ENCODE measurements at regions not wholly inside any gene's neighbourhood (a gene's known extent, or its start where the extent isn't known, plus 50 kb on each side); places are given as distances from the start of the nearest gene placed in this dataset.

- no peaks in the 10 kb centered on the region for H3K9me3 ChIP-seq (ENCODE audit: low read length)
- H3K27ac ChIP-seq (ENCODE audit: low read depth, low read length): no peak overlapping the region
- H3K27me3 ChIP-seq (ENCODE audit: control insufficient read depth in 1 of 2, insufficient read depth in 2 of 2, low read length in 2 of 2): no peaks in the 10 kb centered on the region
- H3K4me1 ChIP-seq (ENCODE audit: insufficient read depth, low read length): no peaks in the 10 kb centered on the region
- no peak overlapping the region for H3K9ac ChIP-seq (ENCODE audit: low read length)
- no peak overlapping the region for H3K4me3 ChIP-seq (ENCODE audit: low read depth in 1 of 2, low read length in 2 of 2)
- no peaks in the 10 kb centered on the region for H3K36me3 ChIP-seq (ENCODE audit: insufficient read depth, low read length)
Observed at GRCh38 chr7:124489925-124490324, 275.7 kb downstream of the GPR37 start.

- H3K27me3 ChIP-seq (ENCODE audit: control insufficient read depth in 1 of 2, insufficient read depth in 2 of 2, low read length in 2 of 2): no peaks in the 10 kb centered on the region
- no peaks in the 10 kb centered on the region for H3K9me3 ChIP-seq (ENCODE audit: low read length)
- H3K36me3 ChIP-seq (ENCODE audit: insufficient read depth, low read length): no peaks in the 10 kb centered on the region
- no peak overlapping the region for H3K4me3 ChIP-seq (ENCODE audit: low read depth in 1 of 2, low read length in 2 of 2)
- no peaks in the 10 kb centered on the region for H3K4me1 ChIP-seq (ENCODE audit: insufficient read depth, low read length)
- H3K27ac ChIP-seq (ENCODE audit: low read depth, low read length): no peak overlapping the region
- no peak overlapping the region for H3K9ac ChIP-seq (ENCODE audit: low read length)
Observed at GRCh38 chr7:124489082-124489819, 276.3 kb downstream of the GPR37 start.

GRCh38 chr7:124482229-124482628 is 283.4 kb downstream of the GPR37 start:
- Histone ChIP-seq H3K4me1 (ENCODE audit: insufficient read depth, low read length) (no peaks in the 10 kb centered on the region), H3K9me3 (ENCODE audit: low read length) (no peaks in the 10 kb centered on the region), H3K9ac (ENCODE audit: low read length) (no peak overlapping the region), H3K4me3 (ENCODE audit: low read depth in 1 of 2, low read length in 2 of 2) (no peak overlapping the region), H3K36me3 (ENCODE audit: insufficient read depth, low read length) (no peaks in the 10 kb centered on the region), H3K27me3 (ENCODE audit: control insufficient read depth in 1 of 2, insufficient read depth in 2 of 2, low read length in 2 of 2) (no peaks in the 10 kb centered on the region), H3K27ac (ENCODE audit: low read depth, low read length) (no peak overlapping the region)

- H3K27ac ChIP-seq (ENCODE audit: low read depth, low read length): no peak overlapping the region
- no peaks in the 10 kb centered on the region for H3K27me3 ChIP-seq (ENCODE audit: control insufficient read depth in 1 of 2, insufficient read depth in 2 of 2, low read length in 2 of 2)
- no peaks in the 10 kb centered on the region for H3K36me3 ChIP-seq (ENCODE audit: insufficient read depth, low read length)
- no peak overlapping the region for H3K9ac ChIP-seq (ENCODE audit: low read length)
- H3K4me1 ChIP-seq (ENCODE audit: insufficient read depth, low read length): no peaks in the 10 kb centered on the region
- H3K4me3 ChIP-seq (ENCODE audit: low read depth in 1 of 2, low read length in 2 of 2): no peak overlapping the region
- no peaks in the 10 kb centered on the region for H3K9me3 ChIP-seq (ENCODE audit: low read length)
Observed at GRCh38 chr7:124480821-124481290, 284.7 kb downstream of the GPR37 start.

GRCh38 chr7:124480036-124480820 is 285.4 kb downstream of the GPR37 start:
- Histone ChIP-seq H3K27ac (ENCODE audit: low read depth, low read length) (no peak overlapping the region), H3K36me3 (ENCODE audit: insufficient read depth, low read length) (no peaks in the 10 kb centered on the region), H3K27me3 (ENCODE audit: control insufficient read depth in 1 of 2, insufficient read depth in 2 of 2, low read length in 2 of 2) (no peaks in the 10 kb centered on the region), H3K4me1 (ENCODE audit: insufficient read depth, low read length) (no peaks in the 10 kb centered on the region), H3K9ac (ENCODE audit: low read length) (no peak overlapping the region), H3K9me3 (ENCODE audit: low read length) (no peaks in the 10 kb centered on the region), H3K4me3 (ENCODE audit: low read depth in 1 of 2, low read length in 2 of 2) (no peak overlapping the region)

- Histone ChIP-seq H3K4me3 (ENCODE audit: low read depth in 1 of 2, low read length in 2 of 2) (no peak overlapping the region), H3K9ac (ENCODE audit: low read length) (no peak overlapping the region), H3K27me3 (ENCODE audit: control insufficient read depth in 1 of 2, insufficient read depth in 2 of 2, low read length in 2 of 2) (no peaks in the 10 kb centered on the region), H3K9me3 (ENCODE audit: low read length) (no peaks in the 10 kb centered on the region), H3K4me1 (ENCODE audit: insufficient read depth, low read length) (no peaks in the 10 kb centered on the region), H3K27ac (ENCODE audit: low read depth, low read length) (no peak overlapping the region), H3K36me3 (ENCODE audit: insufficient read depth, low read length) (no peaks in the 10 kb centered on the region)
Observed at GRCh38 chr7:124462249-124462648, 303.3 kb downstream of the GPR37 start.

GRCh38 chr7:124460555-124460954 is 305.0 kb downstream of the GPR37 start:
- no peaks in the 10 kb centered on the region for H3K36me3 ChIP-seq (ENCODE audit: insufficient read depth, low read length)

GRCh38 chr7:124460056-124460450 is 305.5 kb downstream of the GPR37 start:
- Histone ChIP-seq H3K27me3 (ENCODE audit: control insufficient read depth in 1 of 2, insufficient read depth in 2 of 2, low read length in 2 of 2) (no peaks in the 10 kb centered on the region), H3K27ac (ENCODE audit: low read depth, low read length) (no peak overlapping the region), H3K36me3 (ENCODE audit: insufficient read depth, low read length) (no peaks in the 10 kb centered on the region), H3K4me3 (ENCODE audit: low read depth in 1 of 2, low read length in 2 of 2) (no peak overlapping the region), H3K9ac (ENCODE audit: low read length) (no peak overlapping the region), H3K9me3 (ENCODE audit: low read length) (no peaks in the 10 kb centered on the region), H3K4me1 (ENCODE audit: insufficient read depth, low read length) (no peaks in the 10 kb centered on the region)

More at GRCh38 chr7:124460555-124460954, 305.0 kb downstream of the GPR37 start:
- Histone ChIP-seq H3K4me3 (ENCODE audit: low read depth in 1 of 2, low read length in 2 of 2) (no peak overlapping the region), H3K27me3 (ENCODE audit: control insufficient read depth in 1 of 2, insufficient read depth in 2 of 2, low read length in 2 of 2) (no peaks in the 10 kb centered on the region), H3K9me3 (ENCODE audit: low read length) (no peaks in the 10 kb centered on the region), H3K27ac (ENCODE audit: low read depth, low read length) (no peak overlapping the region), H3K9ac (ENCODE audit: low read length) (no peak overlapping the region), H3K4me1 (ENCODE audit: insufficient read depth, low read length) (no peaks in the 10 kb centered on the region)

GRCh38 chr7:124459101-124460055 is 306.2 kb downstream of the GPR37 start:
- H3K36me3 ChIP-seq (ENCODE audit: insufficient read depth, low read length): no peaks in the 10 kb centered on the region
- H3K27ac ChIP-seq (ENCODE audit: low read depth, low read length): no peak overlapping the region
- H3K9ac ChIP-seq (ENCODE audit: low read length): no peak overlapping the region
- H3K27me3 ChIP-seq (ENCODE audit: control insufficient read depth in 1 of 2, insufficient read depth in 2 of 2, low read length in 2 of 2): no peaks in the 10 kb centered on the region
- no peak overlapping the region for H3K4me3 ChIP-seq (ENCODE audit: low read depth in 1 of 2, low read length in 2 of 2)
- H3K4me1 ChIP-seq (ENCODE audit: insufficient read depth, low read length): no peaks in the 10 kb centered on the region
- H3K9me3 ChIP-seq (ENCODE audit: low read length): no peaks in the 10 kb centered on the region

GRCh38 chr7:124457841-124458240 is 307.8 kb downstream of the GPR37 start:
- no peak overlapping the region for H3K27ac ChIP-seq (ENCODE audit: low read depth, low read length)
- H3K4me1 ChIP-seq (ENCODE audit: insufficient read depth, low read length): no peaks in the 10 kb centered on the region
- H3K27me3 ChIP-seq (ENCODE audit: control insufficient read depth in 1 of 2, insufficient read depth in 2 of 2, low read length in 2 of 2): no peaks in the 10 kb centered on the region
- no peak overlapping the region for H3K9ac ChIP-seq (ENCODE audit: low read length)
- no peaks in the 10 kb centered on the region for H3K36me3 ChIP-seq (ENCODE audit: insufficient read depth, low read length)
- H3K4me3 ChIP-seq (ENCODE audit: low read depth in 1 of 2, low read length in 2 of 2): no peak overlapping the region
- no peaks in the 10 kb centered on the region for H3K9me3 ChIP-seq (ENCODE audit: low read length)

GRCh38 chr7:124456286-124456685 is 309.3 kb downstream of the GPR37 start:
- Histone ChIP-seq H3K27ac (ENCODE audit: low read depth, low read length) (no peak overlapping the region), H3K27me3 (ENCODE audit: control insufficient read depth in 1 of 2, insufficient read depth in 2 of 2, low read length in 2 of 2) (no peaks in the 10 kb centered on the region)

More at GRCh38 chr7:124456286-124456685, 309.3 kb downstream of the GPR37 start:
- no peaks in the 10 kb centered on the region for H3K9me3 ChIP-seq (ENCODE audit: low read length)
- no peaks in the 10 kb centered on the region for H3K4me1 ChIP-seq (ENCODE audit: insufficient read depth, low read length)
- H3K36me3 ChIP-seq (ENCODE audit: insufficient read depth, low read length): no peaks in the 10 kb centered on the region
- no peak overlapping the region for H3K4me3 ChIP-seq (ENCODE audit: low read depth in 1 of 2, low read length in 2 of 2)
- no peak overlapping the region for H3K9ac ChIP-seq (ENCODE audit: low read length)
